ENCODE measurements at regions not wholly inside any gene's neighbourhood (a gene's known extent, or its start where the extent isn't known, plus 50 kb on each side); places are given as distances from the start of the nearest gene placed in this dataset.

- no peak for TF ChIP-seq BRCA1 (IDR thresholded peaks at IDR 0.05; ENCODE audit: low read depth, low read length)
- no peak for TF ChIP-seq POLR2AphosphoS5 (IDR thresholded peaks at IDR 0.05; ENCODE audit: low read length)
- TF ChIP-seq EZH2 (IDR thresholded peaks at IDR 0.05; ENCODE audit: borderline replicate concordance, control insufficient read depth, low read depth, low read length) = no peak
Measured at GRCh38 chr9:27836661-27837401, 263.6 kb upstream of the C9orf72 start.
